CD4-positive, alpha-beta T cell (primary cell): ENCODE measurements at regions not wholly inside any gene's neighbourhood (a gene's known extent, or its start where the extent isn't known, plus 50 kb on each side); places are given as distances from the start of the nearest gene placed in this dataset.
"Not testable (repeated sequence)": the region's sequence is repeated elsewhere in the genome, so short reads cannot be mapped to it uniquely, and the experiment has no call there.

Experiments used
- ATAC-seq: fragments of 200-7000 bp; cut with Tn5 transposase; one replicate; pipeline ENCODE4 v1.10.0; 2022; ENCODE audit warnings: mild to moderate bottlenecking; ENCODE audit not compliant: poor library complexity
- CTCF ChIA-PET: fragments of 350-600 bp; sonication (Branson Sonifier 250); formaldehyde crosslinking; loops from one replicate; lab custom pipeline; 2021; ENCODE audit warnings: antibody characterized with exemption, inconsistent platforms; lab: Charles Lee
- POLR2A ChIA-PET: fragments of 350-600 bp; sonication (Branson Sonifier 250); formaldehyde crosslinking; loops from one replicate; lab custom pipeline; 2021; ENCODE audit warnings: antibody characterized with exemption, inconsistent platforms; lab: Charles Lee
- DNase-seq, 14 experiments: peaks; one replicate each; pipeline ENCODE4 v3.0.0-alpha.2; 2013 to 2020; ENCODE audit warnings: mixed read lengths in 2 of 14
- H3K27ac ChIP-seq, 2 donors: one replicate each; pipeline versions ENCODE4 v1.5.1 to v1.7.0; 2013; ENCODE audit warnings: low read length in 2 of 2, low read depth in 1 of 2, mild to moderate bottlenecking in 1 of 2
- H3K27me3 ChIP-seq, 2 experiments: 1 replicate in 1 of 2; 2 replicates in 1 of 2; pipeline versions ENCODE4 v1.6.1 to v1.7.0; 2013; ENCODE audit warnings: low read length in 2 of 2, control low read depth in 1 of 2, mild to moderate bottlenecking in 1 of 2, moderate library complexity in 1 of 2; ENCODE audit not compliant: insufficient read depth in 2 of 2, control insufficient read depth in 1 of 2
- H3K36me3 ChIP-seq: one replicate; pipeline ENCODE4 v1.6.1; 2013; ENCODE audit warnings: low read length, control low read depth; ENCODE audit not compliant: insufficient read depth
- H3K4me1 ChIP-seq: one replicate; pipeline ENCODE4 v1.6.1; 2013; ENCODE audit warnings: low read length, control low read depth; ENCODE audit not compliant: insufficient read depth
- H3K4me3 ChIP-seq: one replicate; pipeline ENCODE4 v1.5.1; 2013; ENCODE audit warnings: mild to moderate bottlenecking, low read length, moderate library complexity
- H3K9me3 ChIP-seq, 2 experiments: 1 replicate in 1 of 2; 2 replicates in 1 of 2; pipeline versions ENCODE4 v1.6.1 to v1.7.0; 2013; ENCODE audit warnings: low read length in 2 of 2, mild to moderate bottlenecking in 2 of 2, control low read depth in 1 of 2, moderate library complexity in 1 of 2; ENCODE audit not compliant: control insufficient read depth in 1 of 2, insufficient read depth in 1 of 2
- H3K27ac Mint-ChIP-seq: one replicate; pipeline ENCODE4 v1.8.0; 2020; ENCODE audit warnings: mixed read lengths
- H3K27me3 Mint-ChIP-seq: one replicate; pipeline ENCODE4 v1.8.0; 2021; ENCODE audit warnings: mixed read lengths
- H3K36me3 Mint-ChIP-seq: one replicate; pipeline ENCODE4 v1.8.0; 2021; ENCODE audit warnings: low read depth, mixed read lengths
- H3K4me1 Mint-ChIP-seq: one replicate; pipeline ENCODE4 v1.8.0; 2021; ENCODE audit warnings: low read depth, mixed read lengths
- H3K4me3 Mint-ChIP-seq: one replicate; pipeline ENCODE4 v1.8.0; 2020; ENCODE audit warnings: mild to moderate bottlenecking, mixed read lengths
- H3K9me3 Mint-ChIP-seq: one replicate; pipeline ENCODE4 v1.8.0; 2020; ENCODE audit warnings: mixed read lengths
- intact Hi-C, 2 experiments: fragments of 100-400 bp; cut with DNase I in 1 of 2; cut with micrococcal nuclease in 1 of 2; formaldehyde crosslinking; loops; one replicate each; pipeline versions ENCODE4 v1.15.1 to v1.9.0; 2023 to 2025; cut with DNase I, micrococcal nuclease
- TF ChIP-seq, protein P1 (sequence below): fragments of 200-600 bp; IDR thresholded peaks from one replicate; pipeline ENCODE4 v1.8.0; 2022; ENCODE audit warnings: antibody characterized with exemption, mild to moderate bottlenecking

DNA sequence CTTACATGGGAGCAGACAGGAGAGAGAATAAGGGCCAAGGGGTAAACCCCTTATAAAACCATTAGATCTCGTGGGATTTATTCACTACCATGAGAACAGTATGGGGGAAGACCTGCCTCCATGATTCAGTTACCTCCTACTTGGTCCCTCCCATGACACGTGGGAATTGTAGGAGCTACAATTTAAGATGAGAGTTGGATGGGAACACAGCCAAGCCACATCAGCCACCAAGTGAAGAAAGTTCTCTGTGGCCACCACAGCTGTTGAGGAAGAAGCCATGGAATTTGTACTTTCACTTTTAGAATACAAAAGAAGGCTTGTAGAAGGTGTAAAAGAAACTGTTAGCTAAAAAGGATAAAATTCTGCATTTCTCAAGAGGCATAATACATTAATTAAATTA lies 67.0 kb upstream of the CXorf51A start:
- H3K27me3 Mint-ChIP-seq, result no peaks in the 10 kb centered on the region

DNA sequence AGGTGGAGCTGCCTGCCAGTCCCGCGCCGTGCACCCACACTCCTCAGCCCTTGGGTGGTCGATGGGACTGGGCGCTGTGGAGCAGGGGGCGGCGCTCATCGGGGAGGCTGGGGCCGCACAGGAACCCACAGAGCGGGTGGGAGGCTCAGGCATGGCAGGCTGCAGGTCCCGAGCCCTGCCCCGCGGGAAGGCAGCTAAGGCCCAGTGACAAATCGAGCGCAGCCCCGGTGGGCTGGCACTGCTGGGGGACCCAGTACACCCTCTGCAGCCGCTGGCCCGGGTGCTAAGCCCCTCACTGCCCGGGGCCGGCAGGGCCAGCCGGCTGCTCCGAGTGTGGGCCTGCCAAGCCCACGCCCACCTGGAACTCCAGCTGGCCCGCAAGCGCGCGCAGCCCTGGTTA lies 52.3 kb upstream of the CXorf51A start:
- H3K4me3 ChIP-seq, H3K4me1 ChIP-seq, H3K27ac Mint-ChIP-seq, H3K4me1 Mint-ChIP-seq, H3K9me3 Mint-ChIP-seq, H3K27ac ChIP-seq, H3K4me3 Mint-ChIP-seq, DNase-seq, intact Hi-C loops, H3K36me3 Mint-ChIP-seq, H3K27me3 Mint-ChIP-seq, ATAC-seq, H3K9me3 ChIP-seq, CTCF ChIA-PET, H3K36me3 ChIP-seq, H3K27me3 ChIP-seq, POLR2A ChIA-PET: not testable (repeated sequence)

More for the DNA sequence above, 67.0 kb upstream of the CXorf51A start:
- Mint-ChIP-seq H3K36me3 (no peaks in the 10 kb centered on the region), H3K27ac (no peak overlapping the region), H3K9me3 (peaks cover 2% of the 10 kb centered on the region), H3K4me1 (no peaks in the 10 kb centered on the region), H3K4me3 (no peak overlapping the region)
- Histone ChIP-seq H3K27me3 (no peaks in the 10 kb centered on the region), H3K4me3 (no peak overlapping the region), H3K9me3 (no peaks in the 10 kb centered on the region), H3K27ac (no peak overlapping the region), H3K36me3 (no peaks in the 10 kb centered on the region), H3K4me1 (no peaks in the 10 kb centered on the region)
- POLR2A ChIA-PET, result no interaction called here
- CTCF ChIA-PET, result no interaction called here
- TF ChIP-seq, protein P1, sequence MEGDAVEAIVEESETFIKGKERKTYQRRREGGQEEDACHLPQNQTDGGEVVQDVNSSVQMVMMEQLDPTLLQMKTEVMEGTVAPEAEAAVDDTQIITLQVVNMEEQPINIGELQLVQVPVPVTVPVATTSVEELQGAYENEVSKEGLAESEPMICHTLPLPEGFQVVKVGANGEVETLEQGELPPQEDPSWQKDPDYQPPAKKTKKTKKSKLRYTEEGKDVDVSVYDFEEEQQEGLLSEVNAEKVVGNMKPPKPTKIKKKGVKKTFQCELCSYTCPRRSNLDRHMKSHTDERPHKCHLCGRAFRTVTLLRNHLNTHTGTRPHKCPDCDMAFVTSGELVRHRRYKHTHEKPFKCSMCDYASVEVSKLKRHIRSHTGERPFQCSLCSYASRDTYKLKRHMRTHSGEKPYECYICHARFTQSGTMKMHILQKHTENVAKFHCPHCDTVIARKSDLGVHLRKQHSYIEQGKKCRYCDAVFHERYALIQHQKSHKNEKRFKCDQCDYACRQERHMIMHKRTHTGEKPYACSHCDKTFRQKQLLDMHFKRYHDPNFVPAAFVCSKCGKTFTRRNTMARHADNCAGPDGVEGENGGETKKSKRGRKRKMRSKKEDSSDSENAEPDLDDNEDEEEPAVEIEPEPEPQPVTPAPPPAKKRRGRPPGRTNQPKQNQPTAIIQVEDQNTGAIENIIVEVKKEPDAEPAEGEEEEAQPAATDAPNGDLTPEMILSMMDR, result no peak
- ATAC-seq, result no peak
- intact Hi-C loops, result no loop called here
- DNase-seq, result no peak

DNA sequence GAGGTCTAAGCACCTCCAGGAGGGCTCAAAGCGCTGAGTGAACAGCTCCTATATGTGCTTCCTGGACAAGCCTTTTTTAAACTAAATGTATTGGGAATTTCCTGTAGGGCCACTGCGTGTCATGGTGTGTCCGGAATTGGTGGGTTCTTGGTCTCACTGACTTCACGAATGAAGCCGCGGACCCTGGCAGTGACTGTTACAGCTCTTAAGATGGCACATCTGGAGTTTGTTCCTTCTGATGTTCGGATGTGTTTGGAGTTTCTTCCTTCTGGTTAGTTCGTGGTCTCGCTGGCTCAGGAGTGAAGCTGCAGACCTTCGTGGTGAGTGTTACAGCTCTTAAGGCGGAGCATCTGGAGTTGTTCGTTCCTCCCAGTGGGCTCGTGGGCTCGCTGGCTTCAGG lies 51.2 kb upstream of the CXorf51A start:
- CTCF ChIA-PET, result not testable (repeated sequence)

More for the DNA sequence above, 51.2 kb upstream of the CXorf51A start:
- H3K4me3 ChIP-seq, H3K9me3 ChIP-seq, intact Hi-C loops, DNase-seq, ATAC-seq, H3K27me3 Mint-ChIP-seq, H3K4me3 Mint-ChIP-seq, H3K9me3 Mint-ChIP-seq, H3K27ac Mint-ChIP-seq, H3K36me3 Mint-ChIP-seq, H3K4me1 Mint-ChIP-seq, H3K4me1 ChIP-seq, POLR2A ChIA-PET, H3K36me3 ChIP-seq, H3K27ac ChIP-seq, H3K27me3 ChIP-seq: not testable (repeated sequence)
